PC-9 (cell line): ENCODE measurements at regions not wholly inside any gene's neighbourhood (a gene's known extent, or its start where the extent isn't known, plus 50 kb on each side); places are given as distances from the start of the nearest gene placed in this dataset.

Experiments
- EZH2 ChIP-seq: fragments of 200-600 bp; sonication (generic); IDR thresholded peaks from 2 replicates; pipeline ENCODE4 v1.8.0; 2017; ENCODE audit warnings: antibody characterized with exemption, low read depth
- TF ChIP-seq, protein P1 (sequence below): fragments of 200-600 bp; sonication (generic); conservative IDR thresholded peaks from 2 replicates; pipeline ENCODE4 v1.6.1; 2017; ENCODE audit warnings: mixed run types, antibody characterized with exemption, mild to moderate bottlenecking, moderate library complexity

- TF ChIP-seq, protein P1, sequence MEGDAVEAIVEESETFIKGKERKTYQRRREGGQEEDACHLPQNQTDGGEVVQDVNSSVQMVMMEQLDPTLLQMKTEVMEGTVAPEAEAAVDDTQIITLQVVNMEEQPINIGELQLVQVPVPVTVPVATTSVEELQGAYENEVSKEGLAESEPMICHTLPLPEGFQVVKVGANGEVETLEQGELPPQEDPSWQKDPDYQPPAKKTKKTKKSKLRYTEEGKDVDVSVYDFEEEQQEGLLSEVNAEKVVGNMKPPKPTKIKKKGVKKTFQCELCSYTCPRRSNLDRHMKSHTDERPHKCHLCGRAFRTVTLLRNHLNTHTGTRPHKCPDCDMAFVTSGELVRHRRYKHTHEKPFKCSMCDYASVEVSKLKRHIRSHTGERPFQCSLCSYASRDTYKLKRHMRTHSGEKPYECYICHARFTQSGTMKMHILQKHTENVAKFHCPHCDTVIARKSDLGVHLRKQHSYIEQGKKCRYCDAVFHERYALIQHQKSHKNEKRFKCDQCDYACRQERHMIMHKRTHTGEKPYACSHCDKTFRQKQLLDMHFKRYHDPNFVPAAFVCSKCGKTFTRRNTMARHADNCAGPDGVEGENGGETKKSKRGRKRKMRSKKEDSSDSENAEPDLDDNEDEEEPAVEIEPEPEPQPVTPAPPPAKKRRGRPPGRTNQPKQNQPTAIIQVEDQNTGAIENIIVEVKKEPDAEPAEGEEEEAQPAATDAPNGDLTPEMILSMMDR: no peak
- TF ChIP-seq EZH2: no peak
Measured at GRCh38 chr3:135448520-135448919, 517.0 kb upstream of the PPP2R3A start.
